Lower lobe of right lung (tissue), 2 donors: ENCODE measurements at regions not wholly inside any gene's neighbourhood (a gene's known extent, or its start where the extent isn't known, plus 50 kb on each side); places are given as distances from the start of the nearest gene placed in this dataset.
"Not testable (repeated sequence)": the region's sequence is repeated elsewhere in the genome, so short reads cannot be mapped to it uniquely, and the experiment has no call there.

Source experiments
- ATAC-seq, 2 donors: fragments of 200-7000 bp; cut with Tn5 transposase; one replicate each; pipeline ENCODE4 v1.9.1; 2020 to 2022; ENCODE audit warnings: mild to moderate bottlenecking in 2 of 2, moderate library complexity in 2 of 2
- DNase-seq: peaks from one replicate; pipeline ENCODE4 v3.0.0-alpha.2; 2020
- H3K27ac ChIP-seq: fragments of 200-600 bp; one replicate; pipeline ENCODE4 v1.8.0; 2022
- H3K27me3 ChIP-seq: fragments of 200-600 bp; one replicate; pipeline ENCODE4 v1.8.0; 2022; ENCODE audit warnings: low read depth
- H3K36me3 ChIP-seq: fragments of 200-600 bp; one replicate; pipeline ENCODE4 v1.8.0; 2022; ENCODE audit warnings: mild to moderate bottlenecking
- H3K4me1 ChIP-seq: fragments of 200-600 bp; one replicate; pipeline ENCODE4 v1.8.0; 2022
- H3K4me3 ChIP-seq: fragments of 200-600 bp; one replicate; pipeline ENCODE4 v1.8.0; 2022; ENCODE audit warnings: mild to moderate bottlenecking
- H3K9me3 ChIP-seq: fragments of 200-600 bp; one replicate; pipeline ENCODE4 v1.8.0; 2022
- CTCF ChIP-seq: fragments of 200-600 bp; IDR thresholded peaks from one replicate; pipeline ENCODE4 v1.8.0; 2022; ENCODE audit warnings: antibody characterized with exemption, mild to moderate bottlenecking
- intact Hi-C: fragments of 100-400 bp; cut with DNase I; formaldehyde crosslinking; loops from one replicate; pipeline ENCODE4 v1.11.0; 2022
- donor health status: DM: no; HTN: yes; CAD: no; lungs with severe emphysema.

- H3K9me3 ChIP-seq = no peaks in the 10 kb centered on the region
- H3K27ac ChIP-seq = no peak overlapping the region
- intact Hi-C loops = no loop called here
- no peaks in the 10 kb centered on the region for H3K27me3 ChIP-seq
- no peak for ATAC-seq
- no peak for DNase-seq
- no peaks in the 10 kb centered on the region for H3K4me1 ChIP-seq
- no peak overlapping the region for H3K4me3 ChIP-seq
- H3K36me3 ChIP-seq = no peaks in the 10 kb centered on the region
- TF ChIP-seq CTCF = no peak
Measured at GRCh38 chr2:186927185-186927866, 78.4 kb upstream of the ZSWIM2 start.

GRCh38 chr2:186925514-186925913 is 76.5 kb upstream of the ZSWIM2 start:
- DNase-seq (no peak), ATAC-seq (no peak)
- no peak for TF ChIP-seq CTCF
- Histone ChIP-seq H3K9me3 (no peaks in the 10 kb centered on the region), H3K27me3 (no peaks in the 10 kb centered on the region), H3K27ac (no peak overlapping the region), H3K4me3 (no peak overlapping the region), H3K4me1 (no peaks in the 10 kb centered on the region), H3K36me3 (no peaks in the 10 kb centered on the region)
- intact Hi-C loops = no loop called here

- ATAC-seq, H3K36me3 ChIP-seq, H3K4me1 ChIP-seq, H3K9me3 ChIP-seq, H3K27ac ChIP-seq, DNase-seq, intact Hi-C loops, H3K4me3 ChIP-seq, H3K27me3 ChIP-seq: not testable (repeated sequence)
Measured at GRCh38 chr2:186922316-186922715, 73.3 kb upstream of the ZSWIM2 start.

GRCh38 chr2:186919296-186919695 is 70.3 kb upstream of the ZSWIM2 start:
- intact Hi-C loops = no loop called here
- H3K4me1 ChIP-seq = no peaks in the 10 kb centered on the region
- no peak overlapping the region for H3K27ac ChIP-seq
- no peak for DNase-seq
- H3K9me3 ChIP-seq = no peaks in the 10 kb centered on the region
- H3K36me3 ChIP-seq = no peaks in the 10 kb centered on the region
- no peak for TF ChIP-seq CTCF
- no peaks in the 10 kb centered on the region for H3K27me3 ChIP-seq
- no peak for ATAC-seq
- H3K4me3 ChIP-seq = no peak overlapping the region

- TF ChIP-seq CTCF = no peak
- DNase-seq = no peak
Measured at GRCh38 chr2:186918495-186918894, 69.5 kb upstream of the ZSWIM2 start.

GRCh38 chr2:186917866-186918265 is 68.9 kb upstream of the ZSWIM2 start:
- H3K9me3 ChIP-seq = no peaks in the 10 kb centered on the region
- no peak overlapping the region for H3K4me3 ChIP-seq
- DNase-seq (no peak), ATAC-seq (no peak)
- H3K27me3 ChIP-seq = no peaks in the 10 kb centered on the region
- no peak overlapping the region for H3K27ac ChIP-seq
- intact Hi-C loops = no loop called here
- no peaks in the 10 kb centered on the region for H3K36me3 ChIP-seq
- no peak for TF ChIP-seq CTCF
- H3K4me1 ChIP-seq = no peaks in the 10 kb centered on the region

More at GRCh38 chr2:186918495-186918894, 69.5 kb upstream of the ZSWIM2 start:
- H3K4me1 ChIP-seq = no peaks in the 10 kb centered on the region
- H3K27me3 ChIP-seq = no peaks in the 10 kb centered on the region
- no peak overlapping the region for H3K4me3 ChIP-seq
- H3K9me3 ChIP-seq = no peaks in the 10 kb centered on the region
- H3K36me3 ChIP-seq = no peaks in the 10 kb centered on the region
- intact Hi-C loops = no loop called here
- no peak overlapping the region for H3K27ac ChIP-seq
- no peak for ATAC-seq
